ENCODE measurements at regions not wholly inside any gene's neighbourhood (a gene's known extent, or its start where the extent isn't known, plus 50 kb on each side); places are given as distances from the start of the nearest gene placed in this dataset.
A peak's percentile ranks its signal among the peaks of the same experiment; 100 is the strongest.
"Not testable (repeated sequence)": the region's sequence is repeated elsewhere in the genome, so short reads cannot be mapped to it uniquely, and the experiment has no call there.

DNA sequence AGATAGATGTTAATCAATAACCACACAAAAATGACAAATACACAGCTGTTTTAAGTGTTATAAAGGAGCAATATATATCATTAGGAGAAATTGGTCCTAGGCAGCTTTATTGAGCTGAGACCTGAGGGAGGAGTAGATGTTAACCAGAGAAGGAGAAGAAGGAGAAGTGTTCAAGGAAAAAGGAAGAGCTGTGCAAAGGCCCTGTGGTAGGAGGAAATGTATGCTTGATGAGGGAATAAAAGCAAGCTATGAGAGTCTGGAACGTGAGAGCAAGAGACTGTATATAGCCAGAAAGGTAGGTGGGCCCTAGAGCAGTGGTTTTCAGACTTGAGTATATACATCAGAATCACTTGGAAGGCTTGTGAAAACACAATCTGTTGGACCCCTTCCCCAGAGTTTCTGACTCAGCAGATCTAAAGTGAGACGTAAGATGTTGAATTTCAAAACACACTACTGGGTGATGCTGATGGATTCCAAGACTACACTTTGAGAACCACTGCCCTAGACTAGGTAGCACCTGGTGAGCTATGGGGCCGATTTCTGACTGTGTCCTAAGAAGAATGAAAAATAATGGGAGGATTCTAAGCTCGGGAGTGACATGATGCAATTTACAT, 342.3 kb upstream of the ADAMTS9 start:
- no peak for DNase-seq

- DNase-seq: no peak
Measured at GRCh38 chr3:65029130-65029529, 341.3 kb upstream of the ADAMTS9 start.

DNA sequence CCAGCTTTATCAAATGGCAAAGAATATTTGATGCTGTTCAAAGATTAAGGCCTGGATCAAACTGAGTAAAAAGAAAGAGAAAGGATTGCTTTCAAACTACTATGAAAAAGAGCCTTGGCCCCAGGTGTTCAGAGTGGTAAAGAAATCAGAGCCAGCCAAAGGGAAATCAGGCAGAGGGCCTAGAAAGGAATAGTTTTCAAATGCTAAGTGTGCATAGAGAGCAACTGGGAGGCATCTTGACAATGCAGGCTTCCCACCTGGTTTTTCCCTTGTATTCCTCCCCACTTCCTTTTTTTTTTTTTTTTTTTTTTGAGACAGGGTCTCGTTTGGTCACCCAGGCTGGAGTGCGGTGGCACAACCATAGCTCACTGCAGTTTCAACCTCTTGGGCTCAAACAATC, 340.2 kb upstream of the ADAMTS9 start:
- no peak for DNase-seq

- DNase-seq: no peak
Measured at GRCh38 chr3:65027335-65027734, 339.5 kb upstream of the ADAMTS9 start.

GRCh38 chr3:65026151-65026550, 338.4 kb upstream of the ADAMTS9 start:
- no peak for DNase-seq

GRCh38 chr3:65024148-65024547, 336.3 kb upstream of the ADAMTS9 start:
- DNase-seq: no peak

DNA sequence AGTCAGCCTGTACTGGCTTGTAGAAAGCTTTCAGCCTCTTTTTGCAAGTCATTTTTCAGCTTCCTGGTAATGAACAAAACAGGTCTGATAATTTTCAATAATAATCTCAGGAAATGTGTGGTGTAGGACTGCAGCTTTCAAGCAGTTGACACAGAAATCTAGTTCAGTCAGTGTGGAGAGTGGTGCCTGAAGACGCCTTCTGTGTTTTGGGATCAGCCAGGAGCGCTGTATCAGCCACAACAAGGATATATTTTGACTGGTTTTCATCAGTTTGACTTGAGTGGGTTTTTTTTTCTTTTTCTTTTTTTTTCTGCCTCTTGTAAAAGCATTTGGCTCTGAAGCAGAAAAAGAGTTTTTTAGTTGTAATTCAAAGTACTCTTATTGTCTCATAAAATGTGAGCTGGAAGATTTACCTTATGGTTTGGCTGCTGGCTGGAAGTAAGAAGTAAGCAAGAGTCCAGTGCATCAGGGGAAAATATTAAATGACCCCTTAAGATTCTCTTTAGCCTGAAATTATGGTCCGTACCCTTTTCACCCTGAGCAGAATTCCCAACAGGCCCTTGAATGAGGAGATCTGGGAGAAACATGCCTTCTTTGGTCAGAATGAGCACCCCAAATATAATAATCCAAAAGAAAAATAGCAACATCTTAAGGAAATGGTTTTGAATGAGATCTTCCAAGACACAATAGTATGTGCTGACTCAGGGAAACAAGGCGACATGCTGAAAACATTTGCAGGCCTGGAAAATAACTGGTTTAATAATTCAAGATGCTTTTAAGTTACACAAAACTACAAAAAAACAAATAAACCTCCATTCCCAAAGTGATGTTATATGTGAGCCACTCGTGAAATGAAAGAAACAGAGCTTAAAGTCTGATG, 332.7 kb upstream of the ADAMTS9 start:
- DNase-seq: no peak

DNA sequence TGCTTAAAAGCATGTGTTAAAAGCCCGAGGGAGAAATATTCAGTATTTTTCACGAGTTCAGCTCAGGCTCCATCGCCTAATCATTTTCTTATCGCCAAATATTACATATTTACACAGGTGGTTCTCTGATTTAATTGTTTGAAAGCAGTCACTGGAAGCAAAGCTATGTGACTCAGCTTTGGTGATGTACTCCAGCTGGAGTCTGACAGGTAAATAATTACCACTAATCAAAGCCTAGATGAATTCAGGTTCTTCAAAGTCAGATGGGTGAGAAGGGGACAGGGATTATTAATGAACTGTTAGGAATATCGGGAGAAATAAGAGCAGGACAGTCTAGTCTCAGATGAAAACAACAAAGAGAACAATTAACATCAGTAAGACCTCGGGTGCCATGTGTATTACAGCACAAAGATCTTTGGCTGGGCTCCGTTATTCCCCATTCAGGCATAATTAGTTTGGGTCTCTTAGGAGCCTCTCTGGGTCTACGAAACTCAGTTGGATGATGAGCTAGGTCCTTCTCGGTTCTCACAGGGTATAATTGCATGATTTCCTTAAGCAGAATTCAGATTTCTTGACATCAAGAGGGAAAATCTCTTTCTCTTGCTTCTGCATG, 331.7 kb upstream of the ADAMTS9 start:
- no peak for DNase-seq

GRCh38 chr3:65018801-65019200, 331.0 kb upstream of the ADAMTS9 start:
- no peak for DNase-seq

DNA sequence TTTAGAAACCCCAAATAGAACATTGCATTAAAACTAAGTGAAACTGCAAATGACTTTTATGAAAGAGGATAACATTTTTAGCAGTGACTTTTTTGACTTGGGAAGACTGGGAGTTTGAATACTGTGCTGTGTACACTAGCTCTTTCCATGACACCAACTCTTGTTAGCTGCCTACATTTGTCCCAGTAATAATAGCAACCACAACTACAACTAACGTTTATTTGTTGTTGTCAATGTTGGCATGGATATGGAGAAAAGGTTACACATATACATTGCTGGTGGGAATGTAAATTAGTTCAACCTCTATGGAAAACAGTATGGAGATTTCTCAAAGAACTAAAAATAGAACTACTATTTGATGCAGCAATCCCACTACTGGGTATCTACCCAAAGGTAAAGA, 329.6 kb upstream of the ADAMTS9 start:
- no peak for DNase-seq

GRCh38 chr3:65015711-65016110, 327.9 kb upstream of the ADAMTS9 start:
- DNase-seq: no peak

- DNase-seq: no peak
Measured at GRCh38 chr3:65013053-65013452, 325.3 kb upstream of the ADAMTS9 start.

DNA sequence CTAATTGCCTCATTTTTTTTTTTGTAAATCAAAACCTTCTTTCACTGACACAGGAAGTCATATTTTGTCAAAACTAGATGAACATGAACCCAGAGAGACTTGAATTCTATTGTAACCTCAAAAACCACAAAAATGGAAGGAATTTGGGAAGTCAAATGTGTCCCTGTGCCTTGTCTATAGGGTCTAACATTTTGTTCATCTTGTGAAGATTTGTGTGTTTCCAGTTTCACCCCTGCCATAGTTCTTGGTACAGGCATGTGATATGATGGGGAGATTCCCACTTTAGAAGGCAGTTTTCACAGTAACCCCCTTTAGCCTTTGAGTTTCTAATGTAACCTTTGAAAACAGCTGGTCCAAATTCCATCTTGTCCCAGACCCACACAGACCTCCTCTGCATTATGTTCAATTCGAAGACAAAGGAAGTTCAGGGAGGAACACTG, 318.5 kb upstream of the ADAMTS9 start:
- peak; percentile 60 for DNase-seq

DNA sequence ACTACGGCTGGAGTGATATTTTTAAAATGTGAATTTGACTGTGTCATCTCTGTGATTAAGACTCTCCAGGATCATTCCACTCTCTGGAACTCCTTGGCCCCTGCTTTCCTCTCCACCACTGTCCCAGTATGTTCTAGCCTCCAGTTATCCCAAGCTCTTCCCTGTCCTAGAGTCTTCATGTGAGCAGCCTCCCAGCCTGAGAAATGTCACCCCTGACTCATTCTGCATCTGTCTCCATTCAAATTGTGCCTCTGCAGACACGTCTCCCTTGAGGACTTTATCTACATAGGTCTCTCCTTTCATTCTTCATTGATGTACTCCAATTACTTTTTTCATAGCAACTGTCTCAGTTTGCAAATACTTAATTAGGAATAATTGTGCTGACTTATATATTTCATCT, 317.7 kb upstream of the ADAMTS9 start:
- peak; percentile 80 for DNase-seq

GRCh38 chr3:65004795-65005295, 317.0 kb upstream of the ADAMTS9 start:
- no peak for DNase-seq

DNA sequence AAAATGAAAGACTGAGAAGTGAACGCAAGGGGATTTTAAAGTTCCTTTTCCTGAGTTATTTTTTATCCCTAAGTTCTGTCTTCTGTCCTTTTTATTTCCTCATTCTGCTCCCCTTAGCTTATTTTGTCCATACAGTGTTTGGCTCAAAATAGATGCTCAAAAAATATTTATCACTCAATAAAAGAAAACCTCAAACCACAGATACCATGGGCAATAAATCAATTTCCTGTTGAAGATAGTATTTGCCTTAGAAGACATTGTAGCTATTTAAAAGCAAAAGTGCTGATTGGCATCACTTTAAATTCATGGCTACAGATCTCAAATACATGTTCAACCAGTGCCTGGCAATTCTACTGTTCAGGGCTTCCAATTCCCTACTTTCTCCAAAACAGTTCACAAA, 316.5 kb upstream of the ADAMTS9 start:
- DNase-seq: no peak

GRCh38 chr3:65001119-65001518, 313.3 kb upstream of the ADAMTS9 start:
- DNase-seq: not testable (repeated sequence)

DNA sequence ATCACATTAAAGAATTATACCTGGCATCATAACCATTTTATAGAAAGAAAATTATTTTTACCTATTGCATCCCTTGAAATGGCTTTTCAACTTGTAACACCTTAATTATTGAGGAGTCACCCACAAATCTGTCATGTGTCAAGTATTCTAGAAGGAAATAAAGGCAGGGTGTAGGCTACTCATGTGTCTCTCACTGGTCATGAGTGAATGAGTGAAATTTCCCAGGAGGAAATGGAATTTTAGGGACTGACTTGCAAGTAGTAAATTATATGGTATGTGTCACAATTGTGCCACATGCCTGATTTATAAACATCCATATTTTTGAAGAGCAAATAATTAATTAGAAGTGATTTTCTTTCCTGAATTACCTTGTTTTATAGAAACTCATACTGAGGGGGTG, 310.5 kb upstream of the ADAMTS9 start:
- no peak for DNase-seq

DNA sequence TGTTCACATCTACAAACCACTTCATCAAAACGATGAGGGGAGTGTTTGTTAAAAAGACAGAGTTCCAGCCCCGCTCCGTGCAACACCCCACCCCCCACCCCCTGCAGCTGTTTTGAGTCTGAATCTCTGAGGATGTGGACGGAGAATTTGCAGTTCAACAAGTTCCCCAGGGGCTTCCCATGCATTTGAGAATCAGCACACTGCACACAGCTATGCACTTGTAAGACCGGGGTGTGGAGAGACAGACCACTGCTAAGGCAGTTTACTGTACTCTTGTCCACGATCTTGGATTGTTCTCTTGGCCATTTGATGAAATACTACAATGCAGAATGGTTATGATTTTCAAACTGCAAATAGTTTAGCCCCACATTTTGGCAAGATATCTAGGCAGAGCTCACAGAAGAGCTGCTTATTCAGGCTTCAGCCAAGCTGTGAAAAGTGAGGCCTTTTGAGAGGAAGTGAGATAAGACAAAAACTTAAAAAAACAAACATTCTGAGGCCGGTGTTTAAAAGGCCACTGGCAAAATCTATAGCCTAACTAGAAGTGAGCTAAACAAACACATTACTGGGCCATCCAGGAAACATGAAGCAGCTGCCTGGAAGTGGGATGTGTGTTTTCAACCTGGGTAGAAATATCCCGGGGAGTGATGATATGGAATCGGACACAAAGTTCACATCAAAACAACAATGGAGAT, 308.2 kb upstream of the ADAMTS9 start:
- DNase-seq: peak; percentile 66

GRCh38 chr3:64993781-64994180, 306.0 kb upstream of the ADAMTS9 start:
- DNase-seq: no peak

- peak; percentile 63 for DNase-seq
Measured at GRCh38 chr3:64992530-64993285, 304.9 kb upstream of the ADAMTS9 start.

DNA sequence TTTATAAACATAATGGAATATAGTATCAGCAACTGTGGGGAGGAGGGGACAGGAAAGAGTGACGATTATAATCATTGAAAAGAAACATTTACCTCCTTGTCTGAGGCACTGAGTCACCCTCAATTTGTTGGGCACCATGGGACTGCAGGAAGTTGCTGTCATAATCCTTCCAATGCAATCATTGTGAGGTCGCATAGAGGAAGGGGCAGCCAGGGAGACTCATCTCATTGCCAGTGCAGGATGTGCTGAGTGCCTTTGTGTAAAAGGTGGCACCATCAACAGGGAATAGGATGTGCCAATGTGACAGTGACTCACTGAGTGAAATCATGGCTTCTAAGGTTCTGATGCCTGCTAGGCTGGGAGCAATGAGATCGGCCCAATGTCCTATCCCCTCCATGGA, 300.4 kb upstream of the ADAMTS9 start:
- DNase-seq: no peak
